SU-DHL-6 (cell line): ENCODE measurements at regions not wholly inside any gene's neighbourhood (a gene's known extent, or its start where the extent isn't known, plus 50 kb on each side); places are given as distances from the start of the nearest gene placed in this dataset.

Experiments used
- H2AFZ ChIP-seq: fragments of 200-600 bp; sonication (generic); 2 replicates; pipeline ENCODE4 v1.6.1; 2014; ENCODE audit warnings: low read depth, mild to moderate bottlenecking, moderate library complexity, mixed read lengths, antibody characterized with exemption, low read length; ENCODE audit not compliant: severe bottlenecking
- H3F3A ChIP-seq: fragments of 200-600 bp; shearing (Covaris generic); 2 replicates; pipeline ENCODE4 v1.6.0; 2016; ENCODE audit warnings: antibody characterized with exemption, mild to moderate bottlenecking; ENCODE audit not compliant: insufficient read depth
- H3K27ac ChIP-seq: fragments of 200-600 bp; sonication (generic); 2 replicates; pipeline ENCODE4 v1.5.1; 2016; ENCODE audit warnings: low read depth, mild to moderate bottlenecking, low read length, moderate library complexity, mixed read lengths
- H3K27me3 ChIP-seq: fragments of 200-600 bp; sonication (generic), shearing (Covaris generic); 2 replicates; pipeline ENCODE4 v1.6.0; 2014; ENCODE audit warnings: mild to moderate bottlenecking, low read length
- H3K36me3 ChIP-seq: fragments of 200-600 bp; sonication (generic); 2 replicates; pipeline ENCODE4 v1.6.1; 2014; ENCODE audit warnings: mild to moderate bottlenecking, low read length, mixed read lengths
- H3K4me2 ChIP-seq: fragments of 300-600, 200-600 bp; shearing (Covaris generic), sonication (generic); 2 replicates; pipeline ENCODE4 v1.6.0; 2014; ENCODE audit warnings: low read length, low read depth, mild to moderate bottlenecking; ENCODE audit not compliant: poor library complexity, severe bottlenecking
- H3K4me3 ChIP-seq: fragments of 200-600 bp; sonication (generic); 2 replicates; pipeline ENCODE4 v1.5.1; 2014; ENCODE audit warnings: antibody characterized with exemption, low read length, mild to moderate bottlenecking, mixed read lengths; ENCODE audit not compliant: insufficient read depth, poor library complexity, severe bottlenecking
- H3K79me2 ChIP-seq: fragments of 200-600 bp; sonication (generic); 2 replicates; pipeline ENCODE4 v1.6.1; 2014; ENCODE audit warnings: mild to moderate bottlenecking, low read length, moderate library complexity; ENCODE audit not compliant: insufficient read depth
- H3K9ac ChIP-seq: fragments of 200-600 bp; sonication (generic); 2 replicates; pipeline ENCODE4 v1.7.0; 2014; ENCODE audit warnings: mild to moderate bottlenecking, low read length
- H3K9me2 ChIP-seq: fragments of 200-600 bp; sonication (generic); replicated peaks from 2 replicates; pipeline ENCODE4 v1.6.1; 2014; ENCODE audit warnings: low read length; ENCODE audit not compliant: insufficient read depth
- H3K9me3 ChIP-seq: fragments of 200-600 bp; sonication (generic); 2 replicates; pipeline ENCODE4 v1.6.1; 2014; ENCODE audit warnings: low read length, mixed read lengths; ENCODE audit not compliant: insufficient read depth
- H4K20me1 ChIP-seq: fragments of 200-600 bp; sonication (generic); 2 replicates; pipeline ENCODE4 v1.6.1; 2014; ENCODE audit warnings: low read depth, mild to moderate bottlenecking, antibody characterized with exemption, low read length, moderate library complexity, mixed read lengths
- EZH2phosphoT487 ChIP-seq: fragments of 200-600 bp; sonication (generic), shearing (Covaris generic); conservative IDR thresholded peaks from 2 replicates; pipeline ENCODE4 v1.6.1; 2018; ENCODE audit warnings: mild to moderate bottlenecking, antibody characterized with exemption, low read length, moderate library complexity, mixed read lengths
- TF ChIP-seq, protein P1 (sequence below): fragments of 200-600 bp; sonication (generic); IDR thresholded peaks from one replicate; pipeline ENCODE4 v1.5.1; 2017; ENCODE audit warnings: antibody characterized with exemption, mild to moderate bottlenecking, low read length, moderate library complexity; ENCODE audit not compliant: insufficient read depth, poor library complexity, severe bottlenecking

DNA sequence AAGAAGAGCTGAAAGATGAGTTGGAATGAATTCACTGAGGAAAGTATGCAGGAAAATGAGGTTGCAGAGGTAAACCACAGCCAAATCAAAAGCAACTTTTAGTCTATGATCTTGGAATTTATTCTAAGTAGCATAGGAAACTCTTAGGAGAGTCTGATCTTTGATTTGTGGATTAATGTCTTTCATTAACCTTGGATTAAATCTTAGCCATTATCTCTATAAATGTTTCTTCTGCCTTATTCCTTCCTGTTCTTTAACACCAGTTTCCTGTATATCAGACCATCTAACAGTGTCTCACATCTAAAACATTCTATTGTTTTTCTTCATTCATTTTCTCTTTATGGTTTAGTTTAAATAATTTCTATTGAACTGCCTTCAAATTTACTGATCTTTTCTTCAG is 187.2 kb upstream of the ANKRD55 start:
- H3K79me2 ChIP-seq: no peaks in the 10 kb centered on the region
- no peaks in the 10 kb centered on the region; the same call in 1 of the 2 replicates for H3K9me3 ChIP-seq
- H3K27ac ChIP-seq: no peak overlapping the region
- H3F3A ChIP-seq: no peaks in the 10 kb centered on the region
- no peaks in the 10 kb centered on the region for H4K20me1 ChIP-seq
- H3K4me3 ChIP-seq: no peak overlapping the region
- no peaks in the 10 kb centered on the region for H3K27me3 ChIP-seq
- H2AFZ ChIP-seq: no peak overlapping the region
- no peaks in the 10 kb centered on the region for H3K9me2 ChIP-seq
- no peak overlapping the region for H3K9ac ChIP-seq
- H3K4me2 ChIP-seq: no peak overlapping the region
- TF ChIP-seq EZH2phosphoT487: no peak
- TF ChIP-seq, protein P1, sequence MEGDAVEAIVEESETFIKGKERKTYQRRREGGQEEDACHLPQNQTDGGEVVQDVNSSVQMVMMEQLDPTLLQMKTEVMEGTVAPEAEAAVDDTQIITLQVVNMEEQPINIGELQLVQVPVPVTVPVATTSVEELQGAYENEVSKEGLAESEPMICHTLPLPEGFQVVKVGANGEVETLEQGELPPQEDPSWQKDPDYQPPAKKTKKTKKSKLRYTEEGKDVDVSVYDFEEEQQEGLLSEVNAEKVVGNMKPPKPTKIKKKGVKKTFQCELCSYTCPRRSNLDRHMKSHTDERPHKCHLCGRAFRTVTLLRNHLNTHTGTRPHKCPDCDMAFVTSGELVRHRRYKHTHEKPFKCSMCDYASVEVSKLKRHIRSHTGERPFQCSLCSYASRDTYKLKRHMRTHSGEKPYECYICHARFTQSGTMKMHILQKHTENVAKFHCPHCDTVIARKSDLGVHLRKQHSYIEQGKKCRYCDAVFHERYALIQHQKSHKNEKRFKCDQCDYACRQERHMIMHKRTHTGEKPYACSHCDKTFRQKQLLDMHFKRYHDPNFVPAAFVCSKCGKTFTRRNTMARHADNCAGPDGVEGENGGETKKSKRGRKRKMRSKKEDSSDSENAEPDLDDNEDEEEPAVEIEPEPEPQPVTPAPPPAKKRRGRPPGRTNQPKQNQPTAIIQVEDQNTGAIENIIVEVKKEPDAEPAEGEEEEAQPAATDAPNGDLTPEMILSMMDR: no peak
- H3K36me3 ChIP-seq: no peaks in the 10 kb centered on the region

DNA sequence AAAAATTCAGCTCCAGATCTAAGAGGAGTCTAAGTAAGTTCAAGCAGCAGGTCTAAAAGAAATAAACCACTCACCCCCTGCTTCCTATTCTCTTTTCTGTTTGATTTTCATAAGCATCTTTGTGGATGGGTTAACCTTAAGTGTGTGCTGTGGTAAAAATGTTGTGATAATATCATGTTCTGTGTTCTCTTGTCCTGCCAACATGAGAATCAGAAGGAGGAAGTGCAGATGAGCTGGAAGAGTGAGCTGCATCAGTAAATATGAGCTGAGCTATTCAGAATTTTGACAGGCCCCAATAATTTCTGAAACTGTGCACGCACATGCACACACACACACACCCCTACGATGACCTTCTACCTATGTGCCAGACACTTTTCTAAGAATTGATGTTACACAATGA is 186.5 kb upstream of the ANKRD55 start:
- H3K27ac ChIP-seq: no peak overlapping the region
- TF ChIP-seq, protein P1: no peak
- no peak for TF ChIP-seq EZH2phosphoT487
- H3K9me3 ChIP-seq: no peaks in the 10 kb centered on the region; the same call in 1 of the 2 replicates

DNA sequence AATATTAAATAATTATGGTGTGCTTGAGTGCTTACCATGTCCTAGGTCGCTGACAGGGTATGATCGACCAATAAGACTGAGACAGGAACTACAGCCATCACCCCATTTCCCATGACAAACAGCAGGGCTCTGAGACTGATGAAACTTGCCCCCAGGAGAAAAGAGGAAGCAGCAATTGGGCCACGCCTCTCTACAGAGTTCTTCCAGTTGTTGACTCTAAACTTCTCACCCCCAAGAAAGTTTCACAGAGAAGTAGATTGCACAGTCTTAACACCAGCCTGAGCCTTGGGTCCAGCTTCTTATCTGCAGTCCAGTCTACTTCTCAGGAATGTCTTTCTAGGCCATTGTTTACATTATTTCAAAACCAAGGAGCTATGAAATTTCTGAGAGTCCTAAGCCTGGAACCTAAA is 182.2 kb upstream of the ANKRD55 start:
- H3K4me3 ChIP-seq: peak overlapping the region; percentile 1
- H3K9me2 ChIP-seq: no peaks in the 10 kb centered on the region
- H3K9ac ChIP-seq: peak overlapping the region; percentile 30
- TF ChIP-seq, protein P1: no peak
- TF ChIP-seq EZH2phosphoT487: no peak
- peaks cover 16% of the 10 kb centered on the region; the same call in 1 of the 2 replicates for H3F3A ChIP-seq
- no peaks in the 10 kb centered on the region for H3K79me2 ChIP-seq
- H4K20me1 ChIP-seq: no peaks in the 10 kb centered on the region
- no peaks in the 10 kb centered on the region for H3K27me3 ChIP-seq
- peak overlapping the region; percentile 50 for H3K4me2 ChIP-seq
- no peaks in the 10 kb centered on the region; the same call in 1 of the 2 replicates for H3K9me3 ChIP-seq
- H3K36me3 ChIP-seq: no peaks in the 10 kb centered on the region
- H2AFZ ChIP-seq: peak overlapping the region; percentile 52
- peak overlapping the region; percentile 78 for H3K27ac ChIP-seq

More for the DNA sequence above, 186.5 kb upstream of the ANKRD55 start:
- Histone ChIP-seq H3K4me2 (no peak overlapping the region), H3F3A (peaks cover 5% of the 10 kb centered on the region; the same call in 1 of the 2 replicates), H4K20me1 (no peaks in the 10 kb centered on the region), H3K9ac (no peak overlapping the region), H3K36me3 (no peaks in the 10 kb centered on the region), H3K27me3 (no peaks in the 10 kb centered on the region), H3K9me2 (no peaks in the 10 kb centered on the region), H2AFZ (no peak overlapping the region), H3K4me3 (no peak overlapping the region), H3K79me2 (no peaks in the 10 kb centered on the region)
